A673 (cell line): ENCODE measurements at regions not wholly inside any gene's neighbourhood (a gene's known extent, or its start where the extent isn't known, plus 50 kb on each side); places are given as distances from the start of the nearest gene placed in this dataset.

Experiments used
- BruUV-seq: library from RNA; stranded (reverse); fragments of 400-500 nt; replicated peaks from 2 replicates; lab custom pipeline; 2021; lab: Mats Ljungman, UMichigan
- CTCF ChIA-PET: fragments of 300-600 bp; sonication (Branson Sonifier 250); formaldehyde crosslinking; loops from one replicate; lab custom pipeline; 2022; ENCODE audit warnings: antibody characterized with exemption; lab: Charles Lee
- POLR2A ChIA-PET: fragments of 300-600 bp; sonication (Branson Sonifier 250); formaldehyde crosslinking; loops from one replicate; lab custom pipeline; 2022; ENCODE audit warnings: antibody characterized with exemption; ENCODE audit not compliant: low non-redundant PET; lab: Charles Lee
- DNase-seq: peaks from one replicate; pipeline ENCODE4 v3.0.0-alpha.2; 2015; ENCODE audit warnings: low spot score
- H3K27ac ChIP-seq: fragments of 200-600 bp; sonication (generic); 2 replicates; pipeline ENCODE4 v1.5.1; 2016; ENCODE audit warnings: mixed run types, low read depth, mild to moderate bottlenecking, mixed read lengths, antibody characterized with exemption, low read length; ENCODE audit not compliant: poor library complexity, severe bottlenecking
- H3K27me3 ChIP-seq: fragments of 200-600 bp; sonication (generic); replicated peaks from 2 replicates; pipeline ENCODE4 v1.6.1; 2017; ENCODE audit warnings: mixed run types, low read depth, mild to moderate bottlenecking, mixed read lengths, antibody characterized with exemption, low read length; ENCODE audit not compliant: insufficient read depth, poor library complexity
- H3K36me3 ChIP-seq: fragments of 200-600 bp; sonication (generic); 2 replicates; pipeline ENCODE4 v1.6.1; 2016; ENCODE audit warnings: mixed run types, mild to moderate bottlenecking, mixed read lengths, antibody characterized with exemption, low read length; ENCODE audit not compliant: insufficient read depth, poor library complexity, severe bottlenecking
- H3K4me1 ChIP-seq: fragments of 200-600 bp; sonication (generic); 2 replicates; pipeline ENCODE4 v1.6.1; 2017; ENCODE audit warnings: mixed run types, mild to moderate bottlenecking, mixed read lengths, antibody characterized with exemption, low read length; ENCODE audit not compliant: insufficient read depth, poor library complexity, severe bottlenecking
- H3K4me3 ChIP-seq: fragments of 200-600 bp; sonication (generic); 2 replicates; pipeline ENCODE4 v1.5.1; 2016; ENCODE audit warnings: low read depth, mixed run types, mild to moderate bottlenecking, mixed read lengths, low read length; ENCODE audit not compliant: poor library complexity, severe bottlenecking
- H3K9me3 ChIP-seq: fragments of 200-600 bp; sonication (generic); 2 replicates; pipeline ENCODE4 v1.6.1; 2016; ENCODE audit warnings: mixed run types, low read depth, mild to moderate bottlenecking, mixed read lengths, antibody characterized with exemption, low read length; ENCODE audit not compliant: poor library complexity, severe bottlenecking
- EZH2 ChIP-seq: fragments of 200-600 bp; sonication (generic); IDR thresholded peaks from 2 replicates; pipeline ENCODE4 v1.6.1; 2017; ENCODE audit warnings: borderline replicate concordance, low read depth, mild to moderate bottlenecking, mixed read lengths, antibody characterized with exemption, low read length; ENCODE audit not compliant: poor library complexity, severe bottlenecking
- intact Hi-C: fragments of 100-400 bp; cut with micrococcal nuclease; formaldehyde crosslinking; loops from one replicate; pipeline ENCODE4 v1.10.0; 2022; ENCODE audit not compliant: unreplicated experiment
- TF ChIP-seq, protein P1 (sequence below): fragments of 300-800, 200-600 bp; sonication (generic); conservative IDR thresholded peaks from 2 replicates; pipeline ENCODE4 v1.5.1; 2017; ENCODE audit warnings: low read depth, mild to moderate bottlenecking, antibody characterized with exemption, low read length, moderate library complexity, mixed read lengths

- TF ChIP-seq EZH2, result no peak
- TF ChIP-seq, protein P1, sequence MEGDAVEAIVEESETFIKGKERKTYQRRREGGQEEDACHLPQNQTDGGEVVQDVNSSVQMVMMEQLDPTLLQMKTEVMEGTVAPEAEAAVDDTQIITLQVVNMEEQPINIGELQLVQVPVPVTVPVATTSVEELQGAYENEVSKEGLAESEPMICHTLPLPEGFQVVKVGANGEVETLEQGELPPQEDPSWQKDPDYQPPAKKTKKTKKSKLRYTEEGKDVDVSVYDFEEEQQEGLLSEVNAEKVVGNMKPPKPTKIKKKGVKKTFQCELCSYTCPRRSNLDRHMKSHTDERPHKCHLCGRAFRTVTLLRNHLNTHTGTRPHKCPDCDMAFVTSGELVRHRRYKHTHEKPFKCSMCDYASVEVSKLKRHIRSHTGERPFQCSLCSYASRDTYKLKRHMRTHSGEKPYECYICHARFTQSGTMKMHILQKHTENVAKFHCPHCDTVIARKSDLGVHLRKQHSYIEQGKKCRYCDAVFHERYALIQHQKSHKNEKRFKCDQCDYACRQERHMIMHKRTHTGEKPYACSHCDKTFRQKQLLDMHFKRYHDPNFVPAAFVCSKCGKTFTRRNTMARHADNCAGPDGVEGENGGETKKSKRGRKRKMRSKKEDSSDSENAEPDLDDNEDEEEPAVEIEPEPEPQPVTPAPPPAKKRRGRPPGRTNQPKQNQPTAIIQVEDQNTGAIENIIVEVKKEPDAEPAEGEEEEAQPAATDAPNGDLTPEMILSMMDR, result no peak
- DNase-seq, result peak; percentile 55
- ChIA-PET POLR2A (no interaction called here), CTCF (no interaction called here)
- Histone ChIP-seq H3K4me3 (no peak overlapping the region), H3K9me3 (no peaks in the 10 kb centered on the region), H3K27ac (no peak overlapping the region), H3K4me1 (peaks cover 8% of the 10 kb centered on the region), H3K36me3 (no peaks in the 10 kb centered on the region), H3K27me3 (no peaks in the 10 kb centered on the region)
- intact Hi-C loops, result no loop called here
- BruUV-seq, result no TSS peak
These were observed 684.9 kb downstream of the TRAM1L1 start for GRCh38 chr4:116400480-116400879.

DNA sequence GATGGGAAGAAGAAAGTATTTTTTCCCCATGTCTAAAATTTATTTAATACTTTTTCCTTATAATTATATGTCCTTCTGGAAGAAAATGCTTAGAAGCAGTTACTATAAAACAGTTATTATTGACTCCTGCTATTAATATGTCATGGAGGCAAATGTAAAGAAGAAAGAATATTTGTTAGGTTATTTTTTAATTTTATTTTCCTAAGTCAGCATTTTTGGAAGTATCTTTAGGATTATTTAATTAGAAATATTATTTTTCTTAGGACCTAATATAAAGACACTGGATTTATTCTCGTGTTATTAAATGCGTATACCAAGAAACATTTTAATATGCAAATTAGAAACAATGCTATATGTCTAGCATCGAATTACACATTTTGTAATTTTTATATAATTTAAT is 687.7 kb downstream of the TRAM1L1 start:
- Histone ChIP-seq H3K4me1 (peaks cover 8% of the 10 kb centered on the region), H3K27ac (no peak overlapping the region), H3K27me3 (no peaks in the 10 kb centered on the region), H3K4me3 (no peak overlapping the region), H3K36me3 (no peaks in the 10 kb centered on the region), H3K9me3 (no peaks in the 10 kb centered on the region)
- CTCF ChIA-PET, result no interaction called here
- intact Hi-C loops, result no loop called here
- BruUV-seq, result no TSS peak
- DNase-seq, result no peak
- TF ChIP-seq, protein P1, result no peak
- TF ChIP-seq EZH2, result no peak
- POLR2A ChIA-PET, result no interaction called here

DNA sequence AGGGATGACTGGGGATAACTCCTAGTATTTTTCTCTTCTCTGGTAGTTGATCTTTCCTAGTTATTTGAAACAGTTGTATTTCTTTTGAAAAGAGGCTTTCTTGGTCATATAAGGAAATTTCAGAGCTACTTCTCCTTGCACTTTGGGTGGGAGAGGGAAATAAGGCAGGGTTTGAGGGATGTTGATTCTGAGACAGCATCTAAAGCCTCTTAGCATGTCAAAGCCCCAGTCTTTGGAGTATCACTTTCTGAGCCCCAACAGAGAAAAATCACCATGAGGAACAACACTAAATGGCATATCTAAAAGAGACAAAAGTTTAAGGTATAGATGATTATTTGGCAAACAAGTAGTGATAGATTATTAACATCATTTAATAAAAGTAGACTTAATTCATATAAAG is 688.1 kb downstream of the TRAM1L1 start:
- Histone ChIP-seq H3K27me3 (no peaks in the 10 kb centered on the region), H3K27ac (no peak overlapping the region), H3K4me3 (no peak overlapping the region), H3K36me3 (no peaks in the 10 kb centered on the region), H3K4me1 (peaks cover 8% of the 10 kb centered on the region), H3K9me3 (no peaks in the 10 kb centered on the region)
- CTCF ChIA-PET, result interaction anchor here (0.6 kb wide), 1 partner anchor 328 kb away, joined by 6 read pairs; no protein-coding TSS in a partner anchor
- TF ChIP-seq EZH2, result no peak
- TF ChIP-seq, protein P1, result no peak
- POLR2A ChIA-PET, result no interaction called here
- intact Hi-C loops, result no loop called here
- BruUV-seq, result no TSS peak
- DNase-seq, result no peak
